ENCODE measurements at regions not wholly inside any gene's neighbourhood (a gene's known extent, or its start where the extent isn't known, plus 50 kb on each side); places are given as distances from the start of the nearest gene placed in this dataset.

GRCh38 chr20:61056116-61056515 is 195.9 kb upstream of the CDH4 start:
- H3K4me3 ChIP-seq = no peak overlapping the region
- intact Hi-C loops (cut with DNase I) = no loop called here
- H3K4me1 ChIP-seq (ENCODE audit: insufficient read depth) = no peaks in the 10 kb centered on the region
- H3K36me3 ChIP-seq = no peaks in the 10 kb centered on the region
- 80 to 86% (median 81%) methylated on average over 10 of the region's 10 CpGs for WGBS, 3 donors
- no peak for DNase-seq
- no peaks in the 10 kb centered on the region for H3K9me3 ChIP-seq
- H3K27me3 ChIP-seq = no peaks in the 10 kb centered on the region
- no peak overlapping the region for H3K27ac ChIP-seq
- TF ChIP-seq POLR2A (IDR thresholded peaks at IDR 0.05) (no peak), EP300 (IDR thresholded peaks at IDR 0.05) (no peak)
- TF ChIP-seq, protein P1, sequence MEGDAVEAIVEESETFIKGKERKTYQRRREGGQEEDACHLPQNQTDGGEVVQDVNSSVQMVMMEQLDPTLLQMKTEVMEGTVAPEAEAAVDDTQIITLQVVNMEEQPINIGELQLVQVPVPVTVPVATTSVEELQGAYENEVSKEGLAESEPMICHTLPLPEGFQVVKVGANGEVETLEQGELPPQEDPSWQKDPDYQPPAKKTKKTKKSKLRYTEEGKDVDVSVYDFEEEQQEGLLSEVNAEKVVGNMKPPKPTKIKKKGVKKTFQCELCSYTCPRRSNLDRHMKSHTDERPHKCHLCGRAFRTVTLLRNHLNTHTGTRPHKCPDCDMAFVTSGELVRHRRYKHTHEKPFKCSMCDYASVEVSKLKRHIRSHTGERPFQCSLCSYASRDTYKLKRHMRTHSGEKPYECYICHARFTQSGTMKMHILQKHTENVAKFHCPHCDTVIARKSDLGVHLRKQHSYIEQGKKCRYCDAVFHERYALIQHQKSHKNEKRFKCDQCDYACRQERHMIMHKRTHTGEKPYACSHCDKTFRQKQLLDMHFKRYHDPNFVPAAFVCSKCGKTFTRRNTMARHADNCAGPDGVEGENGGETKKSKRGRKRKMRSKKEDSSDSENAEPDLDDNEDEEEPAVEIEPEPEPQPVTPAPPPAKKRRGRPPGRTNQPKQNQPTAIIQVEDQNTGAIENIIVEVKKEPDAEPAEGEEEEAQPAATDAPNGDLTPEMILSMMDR (IDR thresholded peaks at IDR 0.05) = no peak

DNA sequence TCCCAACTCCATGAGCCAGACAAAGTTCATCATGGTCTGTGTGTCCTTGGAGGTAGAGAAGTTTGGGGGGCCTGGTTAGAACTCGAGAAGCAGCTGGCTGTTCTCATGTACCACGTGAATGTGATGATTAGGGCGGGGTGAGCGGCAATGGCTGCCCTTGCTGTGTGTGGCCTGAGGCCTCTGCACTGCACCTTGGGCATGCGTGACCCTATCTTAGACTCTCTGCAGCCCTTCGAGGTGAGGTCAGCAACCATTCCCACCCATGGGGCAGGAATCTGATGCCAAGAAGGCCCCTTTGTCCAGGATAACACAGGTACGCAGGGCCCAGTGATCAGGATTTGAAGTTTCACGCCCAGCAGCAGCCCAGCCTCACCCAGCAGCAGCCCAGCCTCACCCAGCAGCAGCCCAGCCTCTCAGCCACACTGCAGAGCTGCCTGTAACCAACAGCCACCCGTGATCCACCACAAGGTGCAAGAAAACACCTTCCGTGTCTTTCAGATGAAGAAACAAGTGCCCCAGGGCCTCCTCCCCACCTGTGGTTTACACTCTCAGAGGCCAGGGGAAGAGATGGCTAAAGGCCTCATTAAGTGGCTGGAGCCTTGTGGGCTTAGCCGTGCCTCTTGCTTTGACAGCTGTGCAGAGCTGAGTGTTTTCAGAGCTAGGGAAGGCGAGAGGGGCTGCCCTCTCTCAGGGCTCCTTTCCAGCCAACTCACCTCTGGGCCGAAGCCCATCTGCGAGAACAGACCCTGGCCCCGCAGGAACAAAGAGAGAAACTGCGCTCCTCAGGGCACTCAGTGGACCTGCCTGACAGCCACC is 195.2 kb upstream of the CDH4 start:
- TF ChIP-seq POLR2A (IDR thresholded peaks at IDR 0.05) = no peak
- TF ChIP-seq, protein P1 (IDR thresholded peaks at IDR 0.05) = no peak
- no peak for TF ChIP-seq EP300 (IDR thresholded peaks at IDR 0.05)
- Histone ChIP-seq H3K4me3 (no peak overlapping the region), H3K27ac (no peak overlapping the region), H3K9me3 (no peaks in the 10 kb centered on the region), H3K36me3 (no peaks in the 10 kb centered on the region), H3K27me3 (no peaks in the 10 kb centered on the region), H3K4me1 (ENCODE audit: insufficient read depth) (no peaks in the 10 kb centered on the region)
- no peak for DNase-seq
- intact Hi-C loops (cut with DNase I) = no loop called here
- 37 to 45% (median 39%) methylated on average over 16 of the region's 16 CpGs for WGBS, 3 donors

DNA sequence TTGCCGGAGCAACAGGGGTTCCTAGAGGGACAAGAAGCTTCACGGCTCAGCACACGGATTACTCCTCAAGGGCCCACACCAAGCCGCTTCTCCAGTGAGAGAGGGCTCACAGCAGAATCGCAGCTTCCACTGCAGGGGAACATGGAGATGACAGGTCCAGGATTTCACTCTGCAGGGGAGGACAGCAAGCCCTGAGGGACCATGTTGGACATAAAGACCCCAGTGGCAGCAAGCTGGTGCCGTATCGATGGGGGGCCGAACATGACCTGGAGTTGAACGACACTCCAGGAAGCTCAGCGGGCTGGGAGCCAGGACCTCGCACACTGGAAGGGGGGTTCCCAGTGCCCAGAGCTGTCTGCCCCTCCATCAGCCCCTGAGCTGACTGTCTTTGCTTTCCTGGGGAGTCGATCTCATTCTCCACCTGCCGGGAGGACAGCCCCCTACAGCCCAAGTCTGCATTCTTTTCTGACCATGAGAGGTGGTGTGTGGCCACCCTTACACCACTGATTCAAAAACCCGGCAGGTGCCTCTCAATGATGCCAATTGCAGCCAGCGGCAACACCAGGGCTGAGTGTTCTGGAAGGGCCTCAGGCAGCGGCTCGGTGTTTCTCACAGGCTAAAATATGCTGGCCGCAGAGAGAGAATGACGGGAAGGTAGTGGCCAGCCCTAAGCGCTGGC is 194.5 kb upstream of the CDH4 start:
- TF ChIP-seq EP300 (IDR thresholded peaks at IDR 0.05) = no peak
- no peak for TF ChIP-seq POLR2A (IDR thresholded peaks at IDR 0.05)
- TF ChIP-seq, protein P1 (IDR thresholded peaks at IDR 0.05) = no peak
- Histone ChIP-seq H3K27ac (no peak overlapping the region), H3K36me3 (no peaks in the 10 kb centered on the region), H3K4me1 (ENCODE audit: insufficient read depth) (no peaks in the 10 kb centered on the region), H3K9me3 (no peaks in the 10 kb centered on the region), H3K4me3 (no peak overlapping the region), H3K27me3 (no peaks in the 10 kb centered on the region)
- no peak for DNase-seq
- intact Hi-C loops (cut with DNase I) = no loop called here
- 42 to 44% (median 42%) methylated on average over 20 of the region's 20 CpGs for WGBS, 3 donors

GRCh38 chr20:61061981-61062380 is 190.1 kb upstream of the CDH4 start:
- no peaks in the 10 kb centered on the region for H3K4me1 ChIP-seq (ENCODE audit: insufficient read depth)
- WGBS, 3 donors = 32 to 43% (median 42%) methylated on average over 6 of the region's 6 CpGs

More at GRCh38 chr20:61061981-61062380, 190.1 kb upstream of the CDH4 start:
- Histone ChIP-seq H3K9me3 (no peaks in the 10 kb centered on the region), H3K27me3 (no peaks in the 10 kb centered on the region), H3K27ac (no peak overlapping the region), H3K4me3 (no peak overlapping the region), H3K36me3 (no peaks in the 10 kb centered on the region)
- no peak for DNase-seq
- TF ChIP-seq POLR2A (IDR thresholded peaks at IDR 0.05) = no peak
- TF ChIP-seq, protein P1 (IDR thresholded peaks at IDR 0.05) = no peak
- no peak for TF ChIP-seq EP300 (IDR thresholded peaks at IDR 0.05)
- intact Hi-C loops (cut with DNase I) = no loop called here
